HepG2 (cell line): ENCODE measurements at regions not wholly inside any gene's neighbourhood (a gene's known extent, or its start where the extent isn't known, plus 50 kb on each side); places are given as distances from the start of the nearest gene placed in this dataset.

Source experiments
- ATAC-seq: fragments of 200-7000 bp; cut with Tn5 transposase; 3 replicates; pipeline ENCODE4 v1.9.1; 2020; ENCODE audit warnings: mild to moderate bottlenecking, moderate library complexity
- BruUV-seq: library from RNA; stranded (reverse); fragments of 400-500 nt; replicated peaks from 2 replicates; lab custom pipeline; 2021; lab: Mats Ljungman, UMichigan
- CTCF ChIA-PET: fragments of 300-600 bp; formaldehyde crosslinking; extraction: SDS; loops from one replicate; lab custom pipeline; 2021; ENCODE audit warnings: low total read pairs, inconsistent platforms, low intra/inter-chr PET ratio; lab: Yijun Ruan, JAX
- POLR2A ChIA-PET: fragments of 350-600 bp; sonication (Branson Sonifier 250); formaldehyde crosslinking; loops from one replicate; lab custom pipeline; 2020; ENCODE audit warnings: antibody characterized with exemption, inconsistent platforms; lab: Yijun Ruan, JAX
- DNase-seq: peaks from one replicate; pipeline ENCODE4 v3.0.0-alpha.2; 2015; ENCODE audit warnings: low spot score
- FAIRE-seq: peaks from 3 replicates; lab custom pipeline; 2011; peaks lifted over from hg19 to GRCh38; lab: Jason Lieb, UNC
- H2AFZ ChIP-seq: one replicate; pipeline ENCODE4 v1.6.1; 2011; ENCODE audit warnings: low read length, inconsistent platforms
- H3K27ac ChIP-seq: fragments of 300-600 bp; 3 replicates; pipeline ENCODE4 v1.8.0; 2011; ENCODE audit warnings: mixed run types, mild to moderate bottlenecking, mixed read lengths, low read length, inconsistent platforms; ENCODE audit not compliant: insufficient read depth; ENCODE audit errors: extremely low read length
- H3K27me3 ChIP-seq, 2 experiments: fragments of 200-600 bp in 1 of 2; 2 replicates in 1 of 2; 3 replicates in 1 of 2; pipeline versions ENCODE4 v1.6.0 to v1.8.0; 2011; ENCODE audit warnings: low read length in 2 of 2, mild to moderate bottlenecking in 2 of 2, moderate library complexity in 2 of 2, inconsistent platforms in 1 of 2; ENCODE audit not compliant: insufficient read depth in 2 of 2, control insufficient read depth in 1 of 2
- H3K36me3 ChIP-seq, 2 experiments: fragments of 200-600 bp in 1 of 2; replicated peaks in 1 of 2; 2 replicates in 1 of 2; 3 replicates in 1 of 2; pipeline versions ENCODE4 v1.5.1 to v1.8.0; 2011; ENCODE audit warnings: low read length in 2 of 2, inconsistent platforms in 1 of 2; ENCODE audit not compliant: insufficient read depth in 2 of 2, control insufficient read depth in 1 of 2
- H3K4me1 ChIP-seq: 2 replicates; pipeline ENCODE4 v1.5.1; 2012; ENCODE audit warnings: low read length, inconsistent platforms; ENCODE audit not compliant: insufficient read depth
- H3K4me2 ChIP-seq: 2 replicates; pipeline ENCODE4 v1.6.0; 2011; ENCODE audit warnings: low read depth, low read length, inconsistent platforms
- H3K4me3 ChIP-seq, 3 experiments: fragments of 200-600 bp in 1 of 3; sonication (generic), shearing (Covaris generic) in 1 of 3; replicated peaks in 1 of 3; 2 replicates each; pipeline ENCODE4 v1.5.1; 2011 to 2016; ENCODE audit warnings: low read length in 3 of 3, inconsistent platforms in 2 of 3, low read depth in 2 of 3, mild to moderate bottlenecking in 2 of 3, control low read depth in 1 of 3, mixed read lengths in 1 of 3; ENCODE audit not compliant: insufficient read depth in 1 of 3
- H3K79me2 ChIP-seq: one replicate; pipeline ENCODE4 v1.6.1; 2011; ENCODE audit warnings: low read length, inconsistent platforms; ENCODE audit not compliant: insufficient read depth
- H3K9ac ChIP-seq: 2 replicates; pipeline ENCODE4 v1.6.0; 2011; ENCODE audit warnings: mild to moderate bottlenecking, low read depth, low read length, inconsistent platforms; ENCODE audit not compliant: insufficient read depth
- H3K9me3 ChIP-seq: 2 replicates; pipeline ENCODE4 v1.5.1; 2012; ENCODE audit warnings: mild to moderate bottlenecking, low read length
- H4K20me1 ChIP-seq: 2 replicates; pipeline ENCODE4 v1.6.0; 2011; ENCODE audit warnings: inconsistent platforms, mild to moderate bottlenecking, low read length, moderate library complexity; ENCODE audit not compliant: insufficient read depth
- ATF7 ChIP-seq, 2 experiments: fragments of 450-650 bp in 1 of 2; sonication (generic) in 1 of 2; formaldehyde crosslinking in 1 of 2; IDR thresholded peaks; 2 replicates each; pipeline versions ENCODE4 v1.4.0 to v1.6.1; 2016 to 2020; ENCODE audit warnings: antibody characterized with exemption in 1 of 2, mild to moderate bottlenecking in 1 of 2, missing genetic modification reagents in 1 of 2
- BCL6 ChIP-seq: IDR thresholded peaks from 2 replicates; pipeline ENCODE4 v1.6.1; 2016; ENCODE audit warnings: missing genetic modification reagents, missing compliant biosample characterization
- CREB1 ChIP-seq, 2 experiments: fragments of 450-650 bp in 1 of 2; IDR thresholded peaks; 2 replicates each; pipeline ENCODE4 v1.6.1; 2016 to 2017; ENCODE audit warnings: control low read depth in 1 of 2, mild to moderate bottlenecking in 1 of 2, missing compliant biosample characterization in 1 of 2, missing genetic modification characterization in 1 of 2
- CSRNP2 ChIP-seq: sonication (generic); formaldehyde crosslinking; conservative IDR thresholded peaks from 2 replicates; pipeline ENCODE4 v1.8.0; 2022; ENCODE audit warnings: low read depth, missing genetic modification reagents
- ELF4 ChIP-seq: sonication (generic); formaldehyde crosslinking; IDR thresholded peaks from 2 replicates; pipeline ENCODE4 v1.5.0; 2020; ENCODE audit warnings: missing genetic modification reagents, mild to moderate bottlenecking, moderate library complexity, borderline replicate concordance
- FIP1L1 ChIP-seq: fragments of 200-400 bp; formaldehyde crosslinking; IDR thresholded peaks from 2 replicates; pipeline ENCODE4 v1.6.1; 2018; ENCODE audit warnings: low read depth, mild to moderate bottlenecking, low read length, moderate library complexity, borderline replicate concordance; ENCODE audit not compliant: insufficient read depth
- HIVEP1 ChIP-seq: sonication (generic); formaldehyde crosslinking; IDR thresholded peaks from 2 replicates; pipeline ENCODE4 v1.4.0; 2020; ENCODE audit warnings: mild to moderate bottlenecking, missing genetic modification reagents
- HNRNPL ChIP-seq: fragments of 200-400 bp; formaldehyde crosslinking; IDR thresholded peaks from 2 replicates; pipeline ENCODE4 v1.6.1; 2017; ENCODE audit warnings: mild to moderate bottlenecking, low read depth, low read length
- HOXD1 ChIP-seq: sonication (generic); formaldehyde crosslinking; IDR thresholded peaks from 2 replicates; pipeline ENCODE4 v1.5.0; 2020; ENCODE audit warnings: missing genetic modification reagents
- MTF1 ChIP-seq: sonication (generic); formaldehyde crosslinking; IDR thresholded peaks from 2 replicates; pipeline ENCODE4 v1.5.0; 2020; ENCODE audit warnings: missing genetic modification reagents
- PAWR ChIP-seq: sonication (generic); formaldehyde crosslinking; IDR thresholded peaks from 2 replicates; pipeline ENCODE4 v1.4.0; 2020; ENCODE audit warnings: missing genetic modification reagents, mild to moderate bottlenecking, borderline replicate concordance
- POLR2AphosphoS2 ChIP-seq: IDR thresholded peaks from 2 replicates; pipeline ENCODE4 v1.6.1; 2011; ENCODE audit warnings: low read depth, low read length, improper control_type of control experiment
- RAD21 ChIP-seq: fragments of 450-650 bp; formaldehyde crosslinking; IDR thresholded peaks from 2 replicates; pipeline ENCODE4 v1.5.0; 2020; ENCODE audit warnings: mild to moderate bottlenecking
- RARG ChIP-seq: sonication (generic); formaldehyde crosslinking; IDR thresholded peaks from 2 replicates; pipeline ENCODE4 v1.4.0; 2020; ENCODE audit warnings: low read depth, mild to moderate bottlenecking, missing genetic modification reagents
- SRF ChIP-seq: IDR thresholded peaks from 2 replicates; pipeline ENCODE4 v1.6.1; 2011; ENCODE audit warnings: mild to moderate bottlenecking, low read depth, low read length, moderate library complexity
- TCF12 ChIP-seq, 2 experiments: fragments of 450-650 bp in 1 of 2; sonication (generic) in 1 of 2; formaldehyde crosslinking in 1 of 2; IDR thresholded peaks; 2 replicates each; pipeline versions ENCODE4 v1.6.1 to v1.8.0; 2017 to 2022; ENCODE audit warnings: antibody characterized with exemption in 1 of 2, mild to moderate bottlenecking in 1 of 2, missing genetic modification reagents in 1 of 2, moderate library complexity in 1 of 2
- ZBTB2 ChIP-seq: sonication (generic); formaldehyde crosslinking; IDR thresholded peaks from 2 replicates; pipeline ENCODE4 v1.8.0; 2022; ENCODE audit warnings: low read depth, missing genetic modification reagents
- ZKSCAN8 ChIP-seq: IDR thresholded peaks from 2 replicates; pipeline ENCODE4 v1.6.1; 2016; ENCODE audit warnings: borderline replicate concordance, missing genetic modification reagents, missing compliant biosample characterization
- ZNF33A ChIP-seq: sonication (generic); formaldehyde crosslinking; IDR thresholded peaks from 2 replicates; pipeline ENCODE4 v1.5.1; 2020; ENCODE audit warnings: missing genetic modification reagents, mild to moderate bottlenecking, moderate library complexity, borderline replicate concordance
- ZNF562 ChIP-seq: sonication (generic); formaldehyde crosslinking; IDR thresholded peaks from 2 replicates; pipeline ENCODE4 v1.8.0; 2022; ENCODE audit warnings: missing genetic modification reagents, borderline replicate concordance
- ZNF678 ChIP-seq: sonication (generic); formaldehyde crosslinking; IDR thresholded peaks from 2 replicates; pipeline ENCODE4 v1.4.0; 2020; ENCODE audit warnings: mild to moderate bottlenecking, missing genetic modification reagents
- ZNF816 ChIP-seq: sonication (generic); formaldehyde crosslinking; IDR thresholded peaks from 2 replicates; pipeline ENCODE4 v1.8.0; 2022; ENCODE audit warnings: missing genetic modification reagents, mild to moderate bottlenecking, borderline replicate concordance
- ZSCAN20 ChIP-seq: sonication (generic); formaldehyde crosslinking; IDR thresholded peaks from 2 replicates; pipeline ENCODE4 v1.4.0; 2020; ENCODE audit warnings: missing genetic modification reagents, mild to moderate bottlenecking, borderline replicate concordance
- WGBS: methylation state at CpG from one replicate; pipeline ENCODE4 v1.1.6; 2017; ENCODE audit warnings: low lambda C conversion rate; 5-methylcytosine and 5-hydroxymethylcytosine counted together
- in situ Hi-C: cut with HindIII; loops from 2 replicates; pipeline ENCODE4 v1.10.0; 2017; ENCODE audit warnings: low pct_unique_long_range_greater_than_20kb; ENCODE audit not compliant: extremely low pct_ligation_motif_present
- intact Hi-C: fragments of 100-400 bp; cut with micrococcal nuclease; formaldehyde crosslinking; loops from one replicate; pipeline ENCODE4 v1.10.0; 2022; ENCODE audit not compliant: unreplicated experiment

- no peak for TF ChIP-seq SRF
- no peak for TF ChIP-seq BCL6 (CRISPR knock-in tag)
- TF ChIP-seq ZNF562 (CRISPR knock-in tag) = no peak
- TF ChIP-seq CREB1 (IDR thresholded peaks at IDR 0.05) = no peak
- TF ChIP-seq CREB1 (CRISPR knock-in tag; IDR thresholded peaks at IDR 0.05) = no peak
- no peak for TF ChIP-seq ZKSCAN8 (CRISPR knock-in tag)
Observed at GRCh38 chr13:26880735-26881134, 120.1 kb upstream of the GPR12 start (continued).

GRCh38 chr13:26878438-26878837, 117.9 kb upstream of the GPR12 start:
- ChIA-PET POLR2A (no interaction called here), CTCF (no interaction called here)
- Histone ChIP-seq H3K36me3 (no peaks in the 10 kb centered on the region), H3K9me3 (peaks cover 9% of the 10 kb centered on the region; the same call in 1 of the 2 replicates), H4K20me1 (no peaks in the 10 kb centered on the region), H2AFZ (no peak overlapping the region), H3K27ac (no peak overlapping the region), H3K9ac (no peak overlapping the region), H3K27me3 (peaks cover 2 to 28% of the 10 kb centered on the region in 2 experiments; a peak in 2 of 5 replicates), H3K79me2 (no peaks in the 10 kb centered on the region), H3K4me1 (no peaks in the 10 kb centered on the region), H3K4me3 (no peak overlapping the region), H3K4me2 (no peak overlapping the region)
- FAIRE-seq (no peak), ATAC-seq (no peak), DNase-seq (no peak)
- in situ Hi-C loops (no loop called here), intact Hi-C loops (no loop called here)
- no TSS peak for BruUV-seq
- 0% methylated on average over 1 of the region's 1 CpG for WGBS
- no peak for TF ChIP-seq HNRNPL
- TF ChIP-seq RAD21 (CRISPR knock-in tag) = no peak
- TF ChIP-seq ZSCAN20 (CRISPR knock-in tag) = no peak
- no peak for TF ChIP-seq ZNF816
- TF ChIP-seq ZNF678 = no peak
- TF ChIP-seq HIVEP1 = no peak
- no peak for TF ChIP-seq TCF12 (IDR thresholded peaks at IDR 0.05)
- no peak for TF ChIP-seq TCF12 (CRISPR knock-in tag; IDR thresholded peaks at IDR 0.05)
- no peak for TF ChIP-seq HOXD1 (CRISPR knock-in tag)
- no peak for TF ChIP-seq FIP1L1
- no peak for TF ChIP-seq ELF4
- no peak for TF ChIP-seq CSRNP2 (CRISPR knock-in tag)
- no peak for TF ChIP-seq MTF1 (CRISPR knock-in tag)
- TF ChIP-seq ZBTB2 (CRISPR knock-in tag) = no peak
- no peak for TF ChIP-seq RARG (CRISPR knock-in tag)
- no peak for TF ChIP-seq ZNF33A (CRISPR knock-in tag)
- no peak for TF ChIP-seq POLR2AphosphoS2
- TF ChIP-seq ATF7 (IDR thresholded peaks at IDR 0.05) = no peak
- no peak for TF ChIP-seq ATF7 (CRISPR knock-in tag; IDR thresholded peaks at IDR 0.05)
- TF ChIP-seq PAWR (CRISPR knock-in tag) = no peak
